Choroid plexus epithelial cell (primary cell): ENCODE measurements at regions not wholly inside any gene's neighbourhood (a gene's known extent, or its start where the extent isn't known, plus 50 kb on each side); places are given as distances from the start of the nearest gene placed in this dataset.

Experiments
- DNase-seq: peaks from one replicate; pipeline ENCODE4 v3.0.0-alpha.2; 2010; ENCODE audit warnings: low read depth
- H3K4me3 ChIP-seq: 2 replicates; pipeline ENCODE4 v1.5.1; 2011; ENCODE audit warnings: low read depth, mild to moderate bottlenecking, control low read depth, low read length, moderate library complexity
- TF ChIP-seq, protein P1 (sequence below): conservative IDR thresholded peaks from 2 replicates; pipeline ENCODE4 v1.5.1; 2011; ENCODE audit warnings: low read depth, mild to moderate bottlenecking, control low read depth, inconsistent platforms, low read length, moderate library complexity

DNA sequence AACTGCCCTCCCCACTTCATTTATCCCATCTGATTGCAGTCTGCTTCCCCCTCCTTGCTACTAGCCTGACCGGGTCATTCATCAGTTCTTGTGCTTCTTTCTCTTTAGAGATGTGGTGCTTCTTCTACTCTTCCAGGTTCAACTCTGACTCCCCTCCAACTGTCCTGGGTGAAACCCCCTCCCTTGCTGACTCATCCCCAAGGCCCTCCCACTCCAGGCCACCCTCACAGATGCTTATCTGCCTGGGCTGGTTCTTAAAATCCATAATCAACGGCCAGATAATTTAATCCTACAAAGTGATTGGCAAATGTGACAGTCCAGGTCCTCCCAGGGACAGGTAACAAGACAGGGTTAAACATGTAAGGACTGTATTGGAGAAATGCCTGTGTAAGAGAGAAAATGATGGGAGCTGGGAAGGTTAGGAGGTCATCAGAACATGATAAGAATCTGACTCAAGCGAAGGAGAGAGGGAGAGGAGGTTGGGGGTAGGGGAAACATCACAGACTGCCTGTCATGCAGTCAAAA is 182.8 kb upstream of the C1QTNF7 start:
- DNase-seq, result no peak
- TF ChIP-seq, protein P1, sequence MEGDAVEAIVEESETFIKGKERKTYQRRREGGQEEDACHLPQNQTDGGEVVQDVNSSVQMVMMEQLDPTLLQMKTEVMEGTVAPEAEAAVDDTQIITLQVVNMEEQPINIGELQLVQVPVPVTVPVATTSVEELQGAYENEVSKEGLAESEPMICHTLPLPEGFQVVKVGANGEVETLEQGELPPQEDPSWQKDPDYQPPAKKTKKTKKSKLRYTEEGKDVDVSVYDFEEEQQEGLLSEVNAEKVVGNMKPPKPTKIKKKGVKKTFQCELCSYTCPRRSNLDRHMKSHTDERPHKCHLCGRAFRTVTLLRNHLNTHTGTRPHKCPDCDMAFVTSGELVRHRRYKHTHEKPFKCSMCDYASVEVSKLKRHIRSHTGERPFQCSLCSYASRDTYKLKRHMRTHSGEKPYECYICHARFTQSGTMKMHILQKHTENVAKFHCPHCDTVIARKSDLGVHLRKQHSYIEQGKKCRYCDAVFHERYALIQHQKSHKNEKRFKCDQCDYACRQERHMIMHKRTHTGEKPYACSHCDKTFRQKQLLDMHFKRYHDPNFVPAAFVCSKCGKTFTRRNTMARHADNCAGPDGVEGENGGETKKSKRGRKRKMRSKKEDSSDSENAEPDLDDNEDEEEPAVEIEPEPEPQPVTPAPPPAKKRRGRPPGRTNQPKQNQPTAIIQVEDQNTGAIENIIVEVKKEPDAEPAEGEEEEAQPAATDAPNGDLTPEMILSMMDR, result no peak
- H3K4me3 ChIP-seq, result no peak overlapping the region

- H3K4me3 ChIP-seq, result no peak overlapping the region
- TF ChIP-seq, protein P1, result no peak
- DNase-seq, result peak; percentile 57
Observed at GRCh38 chr4:15250021-15250441, 177.8 kb upstream of the C1QTNF7 start.

DNA sequence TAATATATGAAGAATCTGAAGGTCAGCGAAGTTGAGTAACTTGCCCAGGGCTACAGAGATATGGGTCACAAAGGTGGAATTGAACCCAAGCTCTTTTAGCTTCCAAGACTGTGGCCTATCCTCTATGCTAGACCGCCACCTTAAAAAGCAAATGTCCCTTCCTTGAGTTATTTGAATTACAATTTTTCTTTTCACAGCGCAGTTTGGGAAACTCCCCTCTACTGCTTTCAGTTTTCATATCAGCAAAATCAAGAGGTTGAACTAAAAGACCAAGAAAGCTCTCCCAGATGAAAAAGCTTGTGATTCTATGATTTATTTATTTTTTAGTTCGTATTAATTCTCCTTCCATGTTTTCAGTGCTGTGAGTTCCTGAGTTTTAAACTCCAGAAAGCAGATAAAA is 174.5 kb upstream of the C1QTNF7 start:
- H3K4me3 ChIP-seq, result no peak overlapping the region
- TF ChIP-seq, protein P1, result no peak
- DNase-seq, result no peak

DNA sequence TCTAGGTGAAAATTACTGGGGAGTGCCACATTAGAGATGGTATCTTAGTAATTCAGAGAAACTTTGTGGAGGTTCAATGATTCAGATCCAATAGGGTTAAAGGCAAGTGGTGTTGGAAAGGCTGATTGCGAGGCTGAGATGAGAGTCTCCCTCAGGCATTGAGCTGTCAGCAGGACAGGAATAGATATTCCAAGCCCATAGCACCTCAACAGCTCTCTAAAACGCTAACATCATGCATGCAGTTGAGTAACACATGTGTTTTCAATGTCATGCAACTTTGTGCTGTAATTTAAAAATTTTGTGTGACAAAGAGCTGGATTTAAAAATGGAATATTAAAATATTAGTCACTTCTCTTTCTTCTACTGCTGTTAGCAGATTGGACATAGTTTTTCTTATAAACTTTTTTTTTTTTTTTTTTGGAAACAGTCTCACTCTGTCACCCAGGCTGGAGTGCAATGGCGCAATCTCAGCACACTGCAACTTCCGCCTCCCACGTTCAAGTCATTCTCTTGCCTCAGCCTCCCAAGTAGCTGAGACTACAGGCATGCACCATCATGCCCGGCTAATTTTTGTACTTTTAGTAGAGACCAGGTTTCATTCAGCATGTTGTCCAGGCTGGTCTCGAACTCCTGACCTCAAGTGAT is 173.5 kb upstream of the C1QTNF7 start:
- TF ChIP-seq, protein P1, result no peak
- no peak for DNase-seq
- H3K4me3 ChIP-seq, result no peak overlapping the region

GRCh38 chr4:15255537-15255936 is 172.3 kb upstream of the C1QTNF7 start:
- H3K4me3 ChIP-seq, result no peak overlapping the region
- no peak for DNase-seq
- TF ChIP-seq, protein P1, result no peak

DNA sequence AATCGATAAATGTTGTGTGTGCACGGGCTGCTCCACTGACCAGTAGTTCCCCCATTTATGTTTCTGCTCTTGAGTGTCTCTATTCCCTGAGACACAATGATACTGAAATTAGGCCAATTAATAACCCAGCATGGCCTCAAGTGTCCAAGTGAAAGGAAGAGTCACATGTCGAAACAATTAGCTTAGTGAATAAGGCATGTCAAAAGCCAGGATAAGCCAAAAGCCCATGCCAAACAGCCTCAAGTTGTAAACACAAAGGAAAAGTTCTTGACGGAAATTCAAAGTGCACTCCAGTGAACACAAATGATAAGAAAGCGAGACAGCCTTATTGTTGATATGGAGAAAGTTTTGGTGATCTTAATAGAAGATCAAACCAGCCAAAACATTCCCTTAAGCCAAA is 167.1 kb upstream of the C1QTNF7 start:
- no peak overlapping the region for H3K4me3 ChIP-seq
- no peak for DNase-seq
- TF ChIP-seq, protein P1, result no peak

- H3K4me3 ChIP-seq, result no peak overlapping the region
- peak; percentile 41 for DNase-seq
- TF ChIP-seq, protein P1, result no peak
Observed at GRCh38 chr4:15262396-15262795, 165.4 kb upstream of the C1QTNF7 start.
